ENCODE measurements at regions not wholly inside any gene's neighbourhood (a gene's known extent, or its start where the extent isn't known, plus 50 kb on each side); places are given as distances from the start of the nearest gene placed in this dataset.

DNA sequence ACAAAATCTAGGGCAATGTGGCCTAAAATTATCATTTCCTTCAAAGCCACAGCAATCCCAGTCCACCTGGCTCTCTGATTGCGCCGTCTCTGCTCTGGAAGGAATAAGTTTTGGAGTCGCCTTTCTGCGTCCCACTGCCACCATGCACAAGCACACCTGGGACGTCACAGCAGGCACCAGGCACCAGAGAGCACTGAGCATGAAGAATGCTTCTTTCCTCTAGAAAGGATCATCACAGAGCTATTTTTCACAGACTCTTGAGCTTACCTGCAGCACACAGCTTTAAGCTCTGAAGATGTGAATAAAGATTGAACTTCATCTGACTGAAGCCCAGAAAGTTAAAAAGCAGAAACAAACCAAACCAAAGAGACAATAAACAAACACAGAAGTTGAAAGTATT lies 170.0 kb upstream of the PPARGC1A start:
- TF ChIP-seq, protein P1, sequence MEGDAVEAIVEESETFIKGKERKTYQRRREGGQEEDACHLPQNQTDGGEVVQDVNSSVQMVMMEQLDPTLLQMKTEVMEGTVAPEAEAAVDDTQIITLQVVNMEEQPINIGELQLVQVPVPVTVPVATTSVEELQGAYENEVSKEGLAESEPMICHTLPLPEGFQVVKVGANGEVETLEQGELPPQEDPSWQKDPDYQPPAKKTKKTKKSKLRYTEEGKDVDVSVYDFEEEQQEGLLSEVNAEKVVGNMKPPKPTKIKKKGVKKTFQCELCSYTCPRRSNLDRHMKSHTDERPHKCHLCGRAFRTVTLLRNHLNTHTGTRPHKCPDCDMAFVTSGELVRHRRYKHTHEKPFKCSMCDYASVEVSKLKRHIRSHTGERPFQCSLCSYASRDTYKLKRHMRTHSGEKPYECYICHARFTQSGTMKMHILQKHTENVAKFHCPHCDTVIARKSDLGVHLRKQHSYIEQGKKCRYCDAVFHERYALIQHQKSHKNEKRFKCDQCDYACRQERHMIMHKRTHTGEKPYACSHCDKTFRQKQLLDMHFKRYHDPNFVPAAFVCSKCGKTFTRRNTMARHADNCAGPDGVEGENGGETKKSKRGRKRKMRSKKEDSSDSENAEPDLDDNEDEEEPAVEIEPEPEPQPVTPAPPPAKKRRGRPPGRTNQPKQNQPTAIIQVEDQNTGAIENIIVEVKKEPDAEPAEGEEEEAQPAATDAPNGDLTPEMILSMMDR (IDR thresholded peaks at IDR 0.05), result no peak
- TF ChIP-seq OVOL2 (CRISPR knock-in tag; IDR thresholded peaks at IDR 0.05; ENCODE audit: borderline replicate concordance), result no peak
- TF ChIP-seq ZNF232 (CRISPR knock-in tag; IDR thresholded peaks at IDR 0.05), result no peak
- TF ChIP-seq, protein P2, sequence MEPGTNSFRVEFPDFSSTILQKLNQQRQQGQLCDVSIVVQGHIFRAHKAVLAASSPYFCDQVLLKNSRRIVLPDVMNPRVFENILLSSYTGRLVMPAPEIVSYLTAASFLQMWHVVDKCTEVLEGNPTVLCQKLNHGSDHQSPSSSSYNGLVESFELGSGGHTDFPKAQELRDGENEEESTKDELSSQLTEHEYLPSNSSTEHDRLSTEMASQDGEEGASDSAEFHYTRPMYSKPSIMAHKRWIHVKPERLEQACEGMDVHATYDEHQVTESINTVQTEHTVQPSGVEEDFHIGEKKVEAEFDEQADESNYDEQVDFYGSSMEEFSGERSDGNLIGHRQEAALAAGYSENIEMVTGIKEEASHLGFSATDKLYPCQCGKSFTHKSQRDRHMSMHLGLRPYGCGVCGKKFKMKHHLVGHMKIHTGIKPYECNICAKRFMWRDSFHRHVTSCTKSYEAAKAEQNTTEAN (CRISPR knock-in tag; IDR thresholded peaks at IDR 0.05), result no peak
- TF ChIP-seq NFYB (CRISPR knock-in tag; conservative IDR thresholded peaks at IDR 0.05; ENCODE audit: low read depth), result no peak
- no peak for TF ChIP-seq CREB1 (CRISPR knock-in tag; IDR thresholded peaks at IDR 0.05)
- no peak for TF ChIP-seq ATF1 (CRISPR knock-in tag; IDR thresholded peaks at IDR 0.05)
- no peak for TF ChIP-seq ZNF263 (CRISPR knock-in tag; IDR thresholded peaks at IDR 0.05; ENCODE audit: low read depth)
